GM12864 (cell line): ENCODE measurements at regions not wholly inside any gene's neighbourhood (a gene's known extent, or its start where the extent isn't known, plus 50 kb on each side); places are given as distances from the start of the nearest gene placed in this dataset.

Experiments
- DNase-seq: peaks from one replicate; pipeline ENCODE4 v3.0.0-alpha.2; 2011; ENCODE audit warnings: low read depth
- H3K4me3 ChIP-seq: 2 replicates; pipeline ENCODE4 v1.5.1; 2011; ENCODE audit warnings: mild to moderate bottlenecking, low read depth, low read length, control low read depth
- TF ChIP-seq, protein P1 (sequence below): IDR thresholded peaks from 2 replicates; pipeline ENCODE4 v1.5.1; 2011; ENCODE audit warnings: low read depth, mild to moderate bottlenecking, moderate library complexity, low read length, control low read depth, inconsistent platforms; ENCODE audit errors: missing control alignments

- TF ChIP-seq, protein P1, sequence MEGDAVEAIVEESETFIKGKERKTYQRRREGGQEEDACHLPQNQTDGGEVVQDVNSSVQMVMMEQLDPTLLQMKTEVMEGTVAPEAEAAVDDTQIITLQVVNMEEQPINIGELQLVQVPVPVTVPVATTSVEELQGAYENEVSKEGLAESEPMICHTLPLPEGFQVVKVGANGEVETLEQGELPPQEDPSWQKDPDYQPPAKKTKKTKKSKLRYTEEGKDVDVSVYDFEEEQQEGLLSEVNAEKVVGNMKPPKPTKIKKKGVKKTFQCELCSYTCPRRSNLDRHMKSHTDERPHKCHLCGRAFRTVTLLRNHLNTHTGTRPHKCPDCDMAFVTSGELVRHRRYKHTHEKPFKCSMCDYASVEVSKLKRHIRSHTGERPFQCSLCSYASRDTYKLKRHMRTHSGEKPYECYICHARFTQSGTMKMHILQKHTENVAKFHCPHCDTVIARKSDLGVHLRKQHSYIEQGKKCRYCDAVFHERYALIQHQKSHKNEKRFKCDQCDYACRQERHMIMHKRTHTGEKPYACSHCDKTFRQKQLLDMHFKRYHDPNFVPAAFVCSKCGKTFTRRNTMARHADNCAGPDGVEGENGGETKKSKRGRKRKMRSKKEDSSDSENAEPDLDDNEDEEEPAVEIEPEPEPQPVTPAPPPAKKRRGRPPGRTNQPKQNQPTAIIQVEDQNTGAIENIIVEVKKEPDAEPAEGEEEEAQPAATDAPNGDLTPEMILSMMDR: no peak
- DNase-seq: no peak
- H3K4me3 ChIP-seq: no peak overlapping the region
Observed at GRCh38 chr14:97942921-97943320, 1145.7 kb downstream of the VRK1 start.

DNA sequence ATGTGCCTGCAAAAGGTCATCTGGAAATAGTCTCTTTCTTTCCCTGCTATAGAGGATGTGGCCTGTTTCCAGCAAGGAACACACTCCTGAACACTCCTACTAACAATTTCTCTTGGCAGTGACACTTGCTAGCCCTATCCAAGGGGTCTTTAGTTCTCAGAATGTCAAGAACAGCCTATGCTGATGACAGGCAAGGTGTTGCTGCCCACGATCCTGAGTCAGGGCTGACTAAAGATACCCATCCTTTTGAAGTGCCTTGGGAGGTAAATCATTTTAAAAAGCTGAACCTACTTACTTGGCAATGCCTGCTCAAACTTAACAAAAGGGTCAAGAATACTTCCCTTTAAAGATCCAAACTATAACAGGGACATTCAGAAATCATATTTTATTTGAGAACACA lies 1146.4 kb downstream of the VRK1 start:
- TF ChIP-seq, protein P1: no peak
- DNase-seq: no peak
- H3K4me3 ChIP-seq: no peak overlapping the region

GRCh38 chr14:97944380-97944779 lies 1147.2 kb downstream of the VRK1 start:
- DNase-seq: no peak
- H3K4me3 ChIP-seq: no peak overlapping the region
- TF ChIP-seq, protein P1: no peak

- DNase-seq: no peak
- TF ChIP-seq, protein P1: no peak
- H3K4me3 ChIP-seq: no peak overlapping the region
Observed at GRCh38 chr14:97945631-97946030, 1148.4 kb downstream of the VRK1 start.

DNA sequence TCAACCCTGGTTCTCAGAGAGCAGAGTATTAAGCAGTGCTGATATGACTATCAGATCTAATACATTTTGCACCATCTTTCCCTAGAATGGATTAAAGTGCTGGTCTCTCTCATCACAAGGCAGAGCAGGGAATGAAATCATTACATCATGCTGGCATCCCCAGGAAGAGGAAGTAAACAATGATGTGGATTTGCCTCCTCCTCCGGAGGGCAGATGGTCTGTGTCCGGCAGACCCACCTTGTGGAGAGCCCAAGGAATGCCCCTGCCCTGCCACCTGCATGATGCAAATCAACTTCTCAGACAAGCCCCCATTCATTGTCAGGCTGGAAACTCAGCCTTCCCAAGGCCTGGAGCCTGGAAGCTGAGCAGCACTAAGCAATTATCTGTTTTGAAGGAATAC lies 1149.1 kb downstream of the VRK1 start:
- H3K4me3 ChIP-seq: no peak overlapping the region
- DNase-seq: no peak
- TF ChIP-seq, protein P1: no peak

GRCh38 chr14:97946641-97947040 lies 1149.5 kb downstream of the VRK1 start:
- H3K4me3 ChIP-seq: no peak overlapping the region
- DNase-seq: no peak
- TF ChIP-seq, protein P1: no peak

GRCh38 chr14:97948841-97949240 lies 1151.7 kb downstream of the VRK1 start:
- no peak overlapping the region for H3K4me3 ChIP-seq
- TF ChIP-seq, protein P1: no peak
- no peak for DNase-seq
